A673 (cell line): ENCODE measurements at regions not wholly inside any gene's neighbourhood (a gene's known extent, or its start where the extent isn't known, plus 50 kb on each side); places are given as distances from the start of the nearest gene placed in this dataset.

Experiments
- BruUV-seq: library from RNA; stranded (reverse); fragments of 400-500 nt; replicated peaks from 2 replicates; lab custom pipeline; 2021; lab: Mats Ljungman, UMichigan
- CTCF ChIA-PET: fragments of 300-600 bp; sonication (Branson Sonifier 250); formaldehyde crosslinking; loops from one replicate; lab custom pipeline; 2022; ENCODE audit warnings: antibody characterized with exemption; lab: Charles Lee
- POLR2A ChIA-PET: fragments of 300-600 bp; sonication (Branson Sonifier 250); formaldehyde crosslinking; loops from one replicate; lab custom pipeline; 2022; ENCODE audit warnings: antibody characterized with exemption; ENCODE audit not compliant: low non-redundant PET; lab: Charles Lee
- DNase-seq: peaks from one replicate; pipeline ENCODE4 v3.0.0-alpha.2; 2015; ENCODE audit warnings: low spot score
- H3K27ac ChIP-seq: fragments of 200-600 bp; sonication (generic); 2 replicates; pipeline ENCODE4 v1.5.1; 2016; ENCODE audit warnings: mixed run types, low read depth, mild to moderate bottlenecking, mixed read lengths, antibody characterized with exemption, low read length; ENCODE audit not compliant: poor library complexity, severe bottlenecking
- H3K27me3 ChIP-seq: fragments of 200-600 bp; sonication (generic); replicated peaks from 2 replicates; pipeline ENCODE4 v1.6.1; 2017; ENCODE audit warnings: mixed run types, low read depth, mild to moderate bottlenecking, mixed read lengths, antibody characterized with exemption, low read length; ENCODE audit not compliant: insufficient read depth, poor library complexity
- H3K36me3 ChIP-seq: fragments of 200-600 bp; sonication (generic); 2 replicates; pipeline ENCODE4 v1.6.1; 2016; ENCODE audit warnings: mixed run types, mild to moderate bottlenecking, mixed read lengths, antibody characterized with exemption, low read length; ENCODE audit not compliant: insufficient read depth, poor library complexity, severe bottlenecking
- H3K4me1 ChIP-seq: fragments of 200-600 bp; sonication (generic); 2 replicates; pipeline ENCODE4 v1.6.1; 2017; ENCODE audit warnings: mixed run types, mild to moderate bottlenecking, mixed read lengths, antibody characterized with exemption, low read length; ENCODE audit not compliant: insufficient read depth, poor library complexity, severe bottlenecking
- H3K4me3 ChIP-seq: fragments of 200-600 bp; sonication (generic); 2 replicates; pipeline ENCODE4 v1.5.1; 2016; ENCODE audit warnings: low read depth, mixed run types, mild to moderate bottlenecking, mixed read lengths, low read length; ENCODE audit not compliant: poor library complexity, severe bottlenecking
- H3K9me3 ChIP-seq: fragments of 200-600 bp; sonication (generic); 2 replicates; pipeline ENCODE4 v1.6.1; 2016; ENCODE audit warnings: mixed run types, low read depth, mild to moderate bottlenecking, mixed read lengths, antibody characterized with exemption, low read length; ENCODE audit not compliant: poor library complexity, severe bottlenecking
- CTCF ChIP-seq: fragments of 300-800, 200-600 bp; sonication (generic); conservative IDR thresholded peaks from 2 replicates; pipeline ENCODE4 v1.5.1; 2017; ENCODE audit warnings: low read depth, mild to moderate bottlenecking, antibody characterized with exemption, low read length, moderate library complexity, mixed read lengths
- EZH2 ChIP-seq: fragments of 200-600 bp; sonication (generic); IDR thresholded peaks from 2 replicates; pipeline ENCODE4 v1.6.1; 2017; ENCODE audit warnings: borderline replicate concordance, low read depth, mild to moderate bottlenecking, mixed read lengths, antibody characterized with exemption, low read length; ENCODE audit not compliant: poor library complexity, severe bottlenecking
- intact Hi-C: fragments of 100-400 bp; cut with micrococcal nuclease; formaldehyde crosslinking; loops from one replicate; pipeline ENCODE4 v1.10.0; 2022; ENCODE audit not compliant: unreplicated experiment

- intact Hi-C loops = no loop called here
- Histone ChIP-seq H3K4me1 (no peaks in the 10 kb centered on the region), H3K9me3 (no peaks in the 10 kb centered on the region), H3K27me3 (no peaks in the 10 kb centered on the region), H3K4me3 (no peak overlapping the region), H3K27ac (no peak overlapping the region), H3K36me3 (no peaks in the 10 kb centered on the region)
- no TSS peak for BruUV-seq
- no peak for DNase-seq
- POLR2A ChIA-PET = no interaction called here
- CTCF ChIA-PET = no interaction called here
- TF ChIP-seq CTCF = no peak
Measured at GRCh38 chr19:31424861-31425620, 75.8 kb upstream of the TSHZ3 start.

- no peaks in the 10 kb centered on the region for H3K36me3 ChIP-seq
- intact Hi-C loops = no loop called here
- TF ChIP-seq CTCF = no peak
- TF ChIP-seq EZH2 = no peak
- H3K27me3 ChIP-seq = no peaks in the 10 kb centered on the region
- ChIA-PET CTCF (no interaction called here), POLR2A (no interaction called here)
- no peak overlapping the region for H3K27ac ChIP-seq
- H3K9me3 ChIP-seq = no peaks in the 10 kb centered on the region
- BruUV-seq = no TSS peak
- no peak for DNase-seq
- no peak overlapping the region for H3K4me3 ChIP-seq
- H3K4me1 ChIP-seq = no peaks in the 10 kb centered on the region
Measured at GRCh38 chr19:31427857-31428256, 78.6 kb upstream of the TSHZ3 start.

GRCh38 chr19:31430381-31430780, 81.1 kb upstream of the TSHZ3 start:
- TF ChIP-seq EZH2 = no peak
- TF ChIP-seq CTCF = no peak
- CTCF ChIA-PET = no interaction called here
- H3K4me1 ChIP-seq = no peaks in the 10 kb centered on the region
- POLR2A ChIA-PET = no interaction called here
- no peaks in the 10 kb centered on the region for H3K36me3 ChIP-seq
- no peak overlapping the region for H3K4me3 ChIP-seq
- no peaks in the 10 kb centered on the region for H3K27me3 ChIP-seq
- no peak overlapping the region for H3K27ac ChIP-seq
- no peak for DNase-seq
- H3K9me3 ChIP-seq = no peaks in the 10 kb centered on the region
- no TSS peak for BruUV-seq
- intact Hi-C loops = no loop called here
